ENCODE measurements at regions not wholly inside any gene's neighbourhood (a gene's known extent, or its start where the extent isn't known, plus 50 kb on each side); places are given as distances from the start of the nearest gene placed in this dataset.

DNA sequence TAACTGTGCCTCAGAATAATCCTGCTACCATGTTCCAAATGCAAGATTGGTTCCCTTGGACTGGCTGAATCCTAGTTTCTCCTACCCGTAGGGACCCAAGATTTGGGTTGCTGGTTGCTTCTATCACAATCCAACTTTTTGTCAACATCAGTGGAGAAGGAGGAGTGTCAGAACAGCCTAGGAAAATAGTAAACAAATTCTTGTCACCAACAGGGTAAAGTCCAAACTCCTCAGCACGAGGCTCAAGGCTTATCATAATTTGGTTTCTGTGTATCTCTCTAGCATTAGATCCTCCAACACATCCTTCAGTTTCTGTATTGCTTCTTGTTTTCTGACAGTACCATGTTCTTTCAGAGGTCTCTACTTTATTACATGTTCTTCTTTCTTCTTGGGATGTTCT, 370.2 kb upstream of the DAB1 start:
- TF ChIP-seq, protein P1, sequence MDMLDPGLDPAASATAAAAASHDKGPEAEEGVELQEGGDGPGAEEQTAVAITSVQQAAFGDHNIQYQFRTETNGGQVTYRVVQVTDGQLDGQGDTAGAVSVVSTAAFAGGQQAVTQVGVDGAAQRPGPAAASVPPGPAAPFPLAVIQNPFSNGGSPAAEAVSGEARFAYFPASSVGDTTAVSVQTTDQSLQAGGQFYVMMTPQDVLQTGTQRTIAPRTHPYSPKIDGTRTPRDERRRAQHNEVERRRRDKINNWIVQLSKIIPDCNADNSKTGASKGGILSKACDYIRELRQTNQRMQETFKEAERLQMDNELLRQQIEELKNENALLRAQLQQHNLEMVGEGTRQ (IDR thresholded peaks at IDR 0.05; ENCODE audit: borderline replicate concordance, low read depth, low read length) = no peak
- TF ChIP-seq, protein P2, sequence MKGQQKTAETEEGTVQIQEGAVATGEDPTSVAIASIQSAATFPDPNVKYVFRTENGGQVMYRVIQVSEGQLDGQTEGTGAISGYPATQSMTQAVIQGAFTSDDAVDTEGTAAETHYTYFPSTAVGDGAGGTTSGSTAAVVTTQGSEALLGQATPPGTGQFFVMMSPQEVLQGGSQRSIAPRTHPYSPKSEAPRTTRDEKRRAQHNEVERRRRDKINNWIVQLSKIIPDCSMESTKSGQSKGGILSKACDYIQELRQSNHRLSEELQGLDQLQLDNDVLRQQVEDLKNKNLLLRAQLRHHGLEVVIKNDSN (IDR thresholded peaks at IDR 0.05; ENCODE audit: borderline replicate concordance, low read depth) = no peak
- TF ChIP-seq ZBTB33 (IDR thresholded peaks at IDR 0.05; ENCODE audit: borderline replicate concordance, low read depth) = no peak
- TF ChIP-seq NFIC (IDR thresholded peaks at IDR 0.05; ENCODE audit: borderline replicate concordance) = no peak
- no peak for TF ChIP-seq TCF12 (IDR thresholded peaks at IDR 0.05)
- TF ChIP-seq, protein P3, sequence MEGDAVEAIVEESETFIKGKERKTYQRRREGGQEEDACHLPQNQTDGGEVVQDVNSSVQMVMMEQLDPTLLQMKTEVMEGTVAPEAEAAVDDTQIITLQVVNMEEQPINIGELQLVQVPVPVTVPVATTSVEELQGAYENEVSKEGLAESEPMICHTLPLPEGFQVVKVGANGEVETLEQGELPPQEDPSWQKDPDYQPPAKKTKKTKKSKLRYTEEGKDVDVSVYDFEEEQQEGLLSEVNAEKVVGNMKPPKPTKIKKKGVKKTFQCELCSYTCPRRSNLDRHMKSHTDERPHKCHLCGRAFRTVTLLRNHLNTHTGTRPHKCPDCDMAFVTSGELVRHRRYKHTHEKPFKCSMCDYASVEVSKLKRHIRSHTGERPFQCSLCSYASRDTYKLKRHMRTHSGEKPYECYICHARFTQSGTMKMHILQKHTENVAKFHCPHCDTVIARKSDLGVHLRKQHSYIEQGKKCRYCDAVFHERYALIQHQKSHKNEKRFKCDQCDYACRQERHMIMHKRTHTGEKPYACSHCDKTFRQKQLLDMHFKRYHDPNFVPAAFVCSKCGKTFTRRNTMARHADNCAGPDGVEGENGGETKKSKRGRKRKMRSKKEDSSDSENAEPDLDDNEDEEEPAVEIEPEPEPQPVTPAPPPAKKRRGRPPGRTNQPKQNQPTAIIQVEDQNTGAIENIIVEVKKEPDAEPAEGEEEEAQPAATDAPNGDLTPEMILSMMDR (IDR thresholded peaks at IDR 0.05) = no peak
- TF ChIP-seq MAX (IDR thresholded peaks at IDR 0.05; ENCODE audit: low read depth) = no peak
- TF ChIP-seq, protein P4, sequence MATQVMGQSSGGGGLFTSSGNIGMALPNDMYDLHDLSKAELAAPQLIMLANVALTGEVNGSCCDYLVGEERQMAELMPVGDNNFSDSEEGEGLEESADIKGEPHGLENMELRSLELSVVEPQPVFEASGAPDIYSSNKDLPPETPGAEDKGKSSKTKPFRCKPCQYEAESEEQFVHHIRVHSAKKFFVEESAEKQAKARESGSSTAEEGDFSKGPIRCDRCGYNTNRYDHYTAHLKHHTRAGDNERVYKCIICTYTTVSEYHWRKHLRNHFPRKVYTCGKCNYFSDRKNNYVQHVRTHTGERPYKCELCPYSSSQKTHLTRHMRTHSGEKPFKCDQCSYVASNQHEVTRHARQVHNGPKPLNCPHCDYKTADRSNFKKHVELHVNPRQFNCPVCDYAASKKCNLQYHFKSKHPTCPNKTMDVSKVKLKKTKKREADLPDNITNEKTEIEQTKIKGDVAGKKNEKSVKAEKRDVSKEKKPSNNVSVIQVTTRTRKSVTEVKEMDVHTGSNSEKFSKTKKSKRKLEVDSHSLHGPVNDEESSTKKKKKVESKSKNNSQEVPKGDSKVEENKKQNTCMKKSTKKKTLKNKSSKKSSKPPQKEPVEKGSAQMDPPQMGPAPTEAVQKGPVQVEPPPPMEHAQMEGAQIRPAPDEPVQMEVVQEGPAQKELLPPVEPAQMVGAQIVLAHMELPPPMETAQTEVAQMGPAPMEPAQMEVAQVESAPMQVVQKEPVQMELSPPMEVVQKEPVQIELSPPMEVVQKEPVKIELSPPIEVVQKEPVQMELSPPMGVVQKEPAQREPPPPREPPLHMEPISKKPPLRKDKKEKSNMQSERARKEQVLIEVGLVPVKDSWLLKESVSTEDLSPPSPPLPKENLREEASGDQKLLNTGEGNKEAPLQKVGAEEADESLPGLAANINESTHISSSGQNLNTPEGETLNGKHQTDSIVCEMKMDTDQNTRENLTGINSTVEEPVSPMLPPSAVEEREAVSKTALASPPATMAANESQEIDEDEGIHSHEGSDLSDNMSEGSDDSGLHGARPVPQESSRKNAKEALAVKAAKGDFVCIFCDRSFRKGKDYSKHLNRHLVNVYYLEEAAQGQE (IDR thresholded peaks at IDR 0.05; ENCODE audit: low read depth, low read length) = no peak
- TF ChIP-seq, protein P5, sequence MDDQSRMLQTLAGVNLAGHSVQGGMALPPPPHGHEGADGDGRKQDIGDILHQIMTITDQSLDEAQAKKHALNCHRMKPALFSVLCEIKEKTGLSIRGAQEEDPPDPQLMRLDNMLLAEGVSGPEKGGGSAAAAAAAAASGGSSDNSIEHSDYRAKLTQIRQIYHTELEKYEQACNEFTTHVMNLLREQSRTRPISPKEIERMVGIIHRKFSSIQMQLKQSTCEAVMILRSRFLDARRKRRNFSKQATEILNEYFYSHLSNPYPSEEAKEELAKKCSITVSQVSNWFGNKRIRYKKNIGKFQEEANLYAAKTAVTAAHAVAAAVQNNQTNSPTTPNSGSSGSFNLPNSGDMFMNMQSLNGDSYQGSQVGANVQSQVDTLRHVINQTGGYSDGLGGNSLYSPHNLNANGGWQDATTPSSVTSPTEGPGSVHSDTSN (IDR thresholded peaks at IDR 0.05) = no peak
- TF ChIP-seq YY1 (IDR thresholded peaks at IDR 0.05; ENCODE audit: low read depth) = no peak
- TF ChIP-seq RXRA (IDR thresholded peaks at IDR 0.05; ENCODE audit: borderline replicate concordance, low read depth) = no peak
- TF ChIP-seq TEAD4 (IDR thresholded peaks at IDR 0.05; ENCODE audit: borderline replicate concordance, insufficient read depth) = no peak
- no peak for TF ChIP-seq JUND (IDR thresholded peaks at IDR 0.05)
- no peak for TF ChIP-seq GABPA (IDR thresholded peaks at IDR 0.05; ENCODE audit: low read depth)
- TF ChIP-seq EZH2phosphoT487 (IDR thresholded peaks at IDR 0.05; ENCODE audit: borderline replicate concordance, low read depth) = no peak
- Histone ChIP-seq H3K27ac (ENCODE audit: low read depth in 2 of 2, low read length in 1 of 2) (no peak overlapping the region), H4K20me1 (ENCODE audit: insufficient read depth) (no peaks in the 10 kb centered on the region), H3K9me3 (no peaks in the 10 kb centered on the region), H3K4me2 (no peak overlapping the region), H3K9me2 (no peaks in the 10 kb centered on the region), H2AFZ (ENCODE audit: low read depth) (no peak overlapping the region), H3K79me2 (ENCODE audit: insufficient read depth) (no peaks in the 10 kb centered on the region), H3K9ac (no peak overlapping the region), H3K4me3 (ENCODE audit: low read depth in 2 of 2, low read length in 1 of 2) (no peak overlapping the region), H3K27me3 (ENCODE audit: insufficient read depth) (no peaks in the 10 kb centered on the region), H3K4me1 (ENCODE audit: control insufficient read depth in 1 of 2, insufficient read depth in 2 of 2, low read depth in 1 of 2, low read length in 1 of 2) (no peaks in the 10 kb centered on the region), H3K36me3 (replicated peaks in 1 of 2; ENCODE audit: control insufficient read depth in 1 of 2, insufficient read depth in 2 of 2, low read length in 1 of 2) (no peaks in the 10 kb centered on the region), H3F3A (replicated peaks; ENCODE audit: insufficient read depth) (no peaks in the 10 kb centered on the region)
- ChIA-PET CTCF (no interaction called here), POLR2A (no interaction called here)
- no peak for DNase-seq
- 51% methylated on average over 2 of the region's 2 CpGs for WGBS (ENCODE audit: low lambda C conversion rate)

Data from SK-N-SH (cell line).